H9 (cell line): ENCODE measurements at regions not wholly inside any gene's neighbourhood (a gene's known extent, or its start where the extent isn't known, plus 50 kb on each side); places are given as distances from the start of the nearest gene placed in this dataset.

Experiments
- DNase-seq: peaks from one replicate; pipeline ENCODE4 v3.0.0-alpha.2; 2017
- H2AFZ ChIP-seq: one replicate; pipeline ENCODE4 v1.6.1; 2013; ENCODE audit warnings: mild to moderate bottlenecking, low read length, control low read depth, moderate library complexity
- H2AK5ac ChIP-seq: 2 replicates; pipeline ENCODE4 v1.6.1; 2013; ENCODE audit warnings: low read length, control low read depth, mixed read lengths; ENCODE audit not compliant: insufficient read length
- H2BK120ac ChIP-seq: one replicate; pipeline ENCODE4 v1.6.1; 2013; ENCODE audit warnings: low read depth, mild to moderate bottlenecking, low read length, control low read depth, inconsistent platforms; ENCODE audit not compliant: poor library complexity, severe bottlenecking
- H2BK12ac ChIP-seq: 2 replicates; pipeline ENCODE4 v1.6.1; 2013; ENCODE audit warnings: low read length, control low read depth, mixed read lengths, low read depth; ENCODE audit not compliant: insufficient read length
- H2BK15ac ChIP-seq: 2 replicates; pipeline ENCODE4 v1.6.1; 2013; ENCODE audit warnings: low read depth, low read length, control low read depth
- H2BK20ac ChIP-seq: one replicate; pipeline ENCODE4 v1.6.1; 2013; ENCODE audit warnings: low read depth, mild to moderate bottlenecking, low read length, control low read depth, inconsistent platforms; ENCODE audit not compliant: poor library complexity, severe bottlenecking
- H2BK5ac ChIP-seq: 2 replicates; pipeline ENCODE4 v1.6.1; 2013; ENCODE audit warnings: low read length, control low read depth, mixed read lengths; ENCODE audit not compliant: insufficient read length
- H3K14ac ChIP-seq: 2 replicates; pipeline ENCODE4 v1.6.1; 2013; ENCODE audit warnings: low read length, control low read depth; ENCODE audit not compliant: insufficient read depth
- H3K18ac ChIP-seq: 2 replicates; pipeline ENCODE4 v1.6.1; 2013; ENCODE audit warnings: low read depth, mild to moderate bottlenecking, mixed read lengths, low read length, control low read depth; ENCODE audit not compliant: insufficient read length
- H3K23ac ChIP-seq: 2 replicates; pipeline ENCODE4 v1.6.1; 2013; ENCODE audit warnings: low read length, control low read depth, mixed read lengths, low read depth; ENCODE audit not compliant: insufficient read length
- H3K23me2 ChIP-seq: 2 replicates; pipeline ENCODE4 v1.6.1; 2013; ENCODE audit warnings: low read depth, mild to moderate bottlenecking, mixed read lengths, low read length, control low read depth; ENCODE audit not compliant: insufficient read length, poor library complexity, severe bottlenecking
- H3K27ac ChIP-seq: 2 replicates; pipeline ENCODE4 v1.5.1; 2013; ENCODE audit warnings: low read length, control low read depth, mixed read lengths, low read depth; ENCODE audit not compliant: insufficient read length
- H3K27me3 ChIP-seq: 2 replicates; pipeline ENCODE4 v1.6.1; 2013; ENCODE audit warnings: low read length, control low read depth, inconsistent platforms; ENCODE audit not compliant: insufficient read depth
- H3K4ac ChIP-seq: 2 replicates; pipeline ENCODE4 v1.6.1; 2013; ENCODE audit warnings: low read depth, mild to moderate bottlenecking, control low read depth, inconsistent platforms, low read length, moderate library complexity
- H3K4me1 ChIP-seq: 2 replicates; pipeline ENCODE4 v1.6.1; 2013; ENCODE audit warnings: low read length, control low read depth, inconsistent platforms; ENCODE audit not compliant: insufficient read depth
- H3K4me2 ChIP-seq: 2 replicates; pipeline ENCODE4 v1.6.1; 2013; ENCODE audit warnings: low read length, control low read depth, mixed read lengths; ENCODE audit not compliant: insufficient read length, insufficient read depth
- H3K56ac ChIP-seq: 2 replicates; pipeline ENCODE4 v1.6.1; 2013; ENCODE audit warnings: low read depth, mild to moderate bottlenecking, mixed read lengths, low read length, control low read depth; ENCODE audit not compliant: insufficient read length
- H3K79me1 ChIP-seq: 2 replicates; pipeline ENCODE4 v1.6.1; 2013; ENCODE audit warnings: low read depth, mild to moderate bottlenecking, moderate library complexity, low read length, control low read depth, inconsistent platforms; ENCODE audit not compliant: insufficient read depth, poor library complexity, severe bottlenecking
- H3K79me2 ChIP-seq: 2 replicates; pipeline ENCODE4 v1.6.1; 2013; ENCODE audit warnings: low read length, control low read depth, inconsistent platforms; ENCODE audit not compliant: insufficient read depth
- H3K9ac ChIP-seq: 2 replicates; pipeline ENCODE4 v1.6.1; 2013; ENCODE audit warnings: low read length, control low read depth, mixed read lengths; ENCODE audit not compliant: insufficient read length; ENCODE audit errors: extremely low read depth
- H3K9me3 ChIP-seq: one replicate; pipeline ENCODE4 v1.6.1; 2013; ENCODE audit warnings: low read depth, low read length, inconsistent platforms; ENCODE audit not compliant: control insufficient read depth
- H3T11ph ChIP-seq: one replicate; pipeline ENCODE4 v1.6.1; 2013; ENCODE audit warnings: mild to moderate bottlenecking, low read length, control low read depth, inconsistent platforms
- H4K20me1 ChIP-seq: one replicate; pipeline ENCODE4 v1.6.1; 2013; ENCODE audit not compliant: control insufficient read depth, insufficient read length, insufficient read depth
- H4K5ac ChIP-seq: 2 replicates; pipeline ENCODE4 v1.6.1; 2013; ENCODE audit warnings: low read depth, mild to moderate bottlenecking, mixed read lengths, low read length, control low read depth; ENCODE audit not compliant: insufficient read length
- H4K8ac ChIP-seq: replicated peaks from 2 replicates; pipeline ENCODE4 v1.6.1; 2013; ENCODE audit warnings: low read length, control low read depth, mixed read lengths, low read depth; ENCODE audit not compliant: insufficient read length
- H4K91ac ChIP-seq: 2 replicates; pipeline ENCODE4 v1.6.1; 2013; ENCODE audit warnings: low read depth, mild to moderate bottlenecking, moderate library complexity, mixed read lengths, low read length, control low read depth; ENCODE audit not compliant: insufficient read length
- H3K27ac Mint-ChIP-seq, 3 experiments: 2 replicates in 2 of 3; 3 replicates in 1 of 3; pipeline ENCODE4 v1.8.0; 2020 to 2021; ENCODE audit warnings: mixed read lengths in 3 of 3, mild to moderate bottlenecking in 1 of 3, moderate library complexity in 1 of 3
- H3K27me3 Mint-ChIP-seq: 2 replicates; pipeline ENCODE4 v1.8.0; 2021; ENCODE audit warnings: low read depth, mild to moderate bottlenecking, moderate library complexity, mixed read lengths
- H3K36me3 Mint-ChIP-seq, 3 experiments: 2 replicates in 2 of 3; 3 replicates in 1 of 3; pipeline ENCODE4 v1.8.0; 2020 to 2021; ENCODE audit warnings: low read depth in 3 of 3, mixed read lengths in 3 of 3; ENCODE audit not compliant: insufficient read depth in 1 of 3
- H3K4me1 Mint-ChIP-seq, 2 experiments: 2 replicates each; pipeline ENCODE4 v1.8.0; 2020; ENCODE audit warnings: mixed read lengths in 2 of 2
- H3K4me3 Mint-ChIP-seq, 2 experiments: 2 replicates in 1 of 2; 3 replicates in 1 of 2; pipeline ENCODE4 v1.8.0; 2020 to 2021; ENCODE audit warnings: mild to moderate bottlenecking in 2 of 2, mixed read lengths in 2 of 2, moderate library complexity in 1 of 2
- H3K9me3 Mint-ChIP-seq, 2 experiments: 2 replicates in 1 of 2; 3 replicates in 1 of 2; pipeline ENCODE4 v1.8.0; 2020; ENCODE audit warnings: mild to moderate bottlenecking in 2 of 2, mixed read lengths in 2 of 2, moderate library complexity in 1 of 2
- CTCF ChIP-seq: fragments of 200-600 bp; sonication (generic); conservative IDR thresholded peaks from 3 replicates; pipeline ENCODE4 v1.8.0; 2021; ENCODE audit warnings: antibody characterized with exemption, mild to moderate bottlenecking
- WGBS: extraction: QIAGEN DNeasy Blood & Tissue Kit; methylation state at CpG from one replicate; pipeline ENCODE4 v1.1.7; 2013; ENCODE audit warnings: missing lambda C conversion rate, low lambda C conversion rate, mixed read lengths; ENCODE audit not compliant: insufficient read length; ENCODE audit errors: extremely low coverage; 5-methylcytosine and 5-hydroxymethylcytosine counted together

DNA sequence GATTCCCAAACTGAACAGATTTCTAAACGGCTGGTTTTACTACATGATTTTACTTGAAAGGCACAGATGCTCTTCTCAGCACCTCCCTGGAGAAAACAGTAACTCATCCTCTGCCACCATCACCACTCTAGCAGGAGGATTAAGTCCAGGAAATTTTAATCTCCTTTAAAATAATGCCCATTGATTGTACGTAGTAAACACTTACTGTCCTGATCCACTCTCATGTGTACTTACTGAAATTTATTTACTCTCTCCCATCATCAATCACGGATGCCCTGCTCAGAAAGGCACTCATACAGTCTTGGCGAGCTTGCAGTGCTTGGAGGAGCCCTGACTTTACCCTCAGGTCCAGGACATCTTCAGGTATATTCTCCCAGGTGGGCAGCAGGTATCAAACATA is 239.8 kb upstream of the EGLN3 start:
- Mint-ChIP-seq H3K4me1 (no peaks in the 10 kb centered on the region), H3K36me3 (no peaks in the 10 kb centered on the region), H3K27ac (no peak overlapping the region), H3K9me3 (no peaks in the 10 kb centered on the region; a peak in 3 of 5 replicates), H3K4me3 (no peak overlapping the region), H3K27me3 (no peaks in the 10 kb centered on the region)
- no peak overlapping the region for H4K8ac ChIP-seq
- no peak overlapping the region for H3K14ac ChIP-seq
- H3K4ac ChIP-seq, result no peak overlapping the region
- DNase-seq, result no peak
- no peaks in the 10 kb centered on the region for H3K27me3 ChIP-seq
- H3K23ac ChIP-seq, result no peak overlapping the region
- no peak overlapping the region for H3K9ac ChIP-seq
- no peak overlapping the region for H2AK5ac ChIP-seq
- no peak overlapping the region for H2BK120ac ChIP-seq
- no peak overlapping the region for H3K56ac ChIP-seq
- no peak overlapping the region for H3K18ac ChIP-seq
- no peak overlapping the region for H4K5ac ChIP-seq
- H4K20me1 ChIP-seq, result no peaks in the 10 kb centered on the region
- WGBS, result no CpG with 5 or more reads among the region's 4 CpGs
- H3K9me3 ChIP-seq, result no peaks in the 10 kb centered on the region
- H3K27ac ChIP-seq, result no peak overlapping the region
- H3T11ph ChIP-seq, result no peak overlapping the region
- H3K23me2 ChIP-seq, result no peaks in the 10 kb centered on the region
- no peak overlapping the region for H2AFZ ChIP-seq
- H2BK20ac ChIP-seq, result no peak overlapping the region
- no peak overlapping the region for H3K4me2 ChIP-seq
- no peak overlapping the region for H2BK12ac ChIP-seq
- H4K91ac ChIP-seq, result no peak overlapping the region
- no peak overlapping the region for H2BK5ac ChIP-seq
- H3K4me1 ChIP-seq, result no peaks in the 10 kb centered on the region
- no peaks in the 10 kb centered on the region for H3K79me2 ChIP-seq
- H2BK15ac ChIP-seq, result no peak overlapping the region
- TF ChIP-seq CTCF, result no peak
- H3K79me1 ChIP-seq, result no peaks in the 10 kb centered on the region
